ENCODE measurements at regions not wholly inside any gene's neighbourhood (a gene's known extent, or its start where the extent isn't known, plus 50 kb on each side); places are given as distances from the start of the nearest gene placed in this dataset.
"Not testable (repeated sequence)": the region's sequence is repeated elsewhere in the genome, so short reads cannot be mapped to it uniquely, and the experiment has no call there.

- peak; percentile 2 for DNase-seq (ENCODE audit: low spot score)
These were observed 5455.9 kb upstream of the TPTE start for GRCh38 chr21:5065240-5066211.

- not testable (repeated sequence) for DNase-seq (ENCODE audit: low spot score)
These were observed 5454.6 kb upstream of the TPTE start for GRCh38 chr21:5066682-5067251.

- not testable (repeated sequence) for DNase-seq (ENCODE audit: low spot score)
These were observed 5453.9 kb upstream of the TPTE start for GRCh38 chr21:5067326-5068048.

- DNase-seq (ENCODE audit: low spot score), result not testable (repeated sequence)
These were observed 5452.7 kb upstream of the TPTE start for GRCh38 chr21:5068649-5069048.

- not testable (repeated sequence) for DNase-seq (ENCODE audit: low spot score)
These were observed 5450.2 kb upstream of the TPTE start for GRCh38 chr21:5071180-5071579.

- not testable (repeated sequence) for DNase-seq (ENCODE audit: low spot score)
These were observed 5444.5 kb upstream of the TPTE start for GRCh38 chr21:5076854-5077253.

- not testable (repeated sequence) for DNase-seq (ENCODE audit: low spot score)
These were observed 5442.0 kb upstream of the TPTE start for GRCh38 chr21:5079361-5079760.

- DNase-seq (ENCODE audit: low spot score), result not testable (repeated sequence)
These were observed 5441.4 kb upstream of the TPTE start for GRCh38 chr21:5080015-5080414.

GRCh38 chr21:5084246-5084645 is 5437.1 kb upstream of the TPTE start:
- not testable (repeated sequence) for DNase-seq (ENCODE audit: low spot score)

- not testable (repeated sequence) for DNase-seq (ENCODE audit: low spot score)
These were observed 5435.9 kb upstream of the TPTE start for GRCh38 chr21:5085456-5085855.

GRCh38 chr21:5086416-5086815 is 5435.0 kb upstream of the TPTE start:
- not testable (repeated sequence) for DNase-seq (ENCODE audit: low spot score)

- not testable (repeated sequence) for DNase-seq (ENCODE audit: low spot score)
These were observed 5432.6 kb upstream of the TPTE start for GRCh38 chr21:5088820-5089219.

- DNase-seq (ENCODE audit: low spot score), result not testable (repeated sequence)
These were observed 5431.8 kb upstream of the TPTE start for GRCh38 chr21:5089399-5090089.

GRCh38 chr21:5090132-5091079 is 5431.0 kb upstream of the TPTE start:
- DNase-seq (ENCODE audit: low spot score), result not testable (repeated sequence)

- not testable (repeated sequence) for DNase-seq (ENCODE audit: low spot score)
These were observed 5430.1 kb upstream of the TPTE start for GRCh38 chr21:5091274-5091673.

- not testable (repeated sequence) for DNase-seq (ENCODE audit: low spot score)
These were observed 5425.8 kb upstream of the TPTE start for GRCh38 chr21:5095628-5096027.

GRCh38 chr21:5098010-5098743 is 5423.2 kb upstream of the TPTE start:
- not testable (repeated sequence) for DNase-seq (ENCODE audit: low spot score)

GRCh38 chr21:5100604-5101174 is 5420.7 kb upstream of the TPTE start:
- DNase-seq (ENCODE audit: low spot score), result not testable (repeated sequence)

GRCh38 chr21:5101749-5102148 is 5419.6 kb upstream of the TPTE start:
- not testable (repeated sequence) for DNase-seq (ENCODE audit: low spot score)
